ENCODE measurements at regions not wholly inside any gene's neighbourhood (a gene's known extent, or its start where the extent isn't known, plus 50 kb on each side); places are given as distances from the start of the nearest gene placed in this dataset.
A peak's percentile ranks its signal among the peaks of the same experiment; 100 is the strongest.
"Not testable (repeated sequence)": the region's sequence is repeated elsewhere in the genome, so short reads cannot be mapped to it uniquely, and the experiment has no call there.

GRCh38 chr14:78043349-78043748 is 126.8 kb upstream of the NRXN3 start:
- ChIA-PET POLR2A (no interaction called here), CTCF (interaction anchor here (0.7 to 1.3 kb wide), 2 partner anchors 13 to 21 kb away, joined by 3 read pairs; no protein-coding TSS in a partner anchor)
- no peak overlapping the region for H3K27ac ChIP-seq
- H3K9me3 ChIP-seq, result no peaks in the 10 kb centered on the region
- no peak for ATAC-seq
- TF ChIP-seq, protein P1, sequence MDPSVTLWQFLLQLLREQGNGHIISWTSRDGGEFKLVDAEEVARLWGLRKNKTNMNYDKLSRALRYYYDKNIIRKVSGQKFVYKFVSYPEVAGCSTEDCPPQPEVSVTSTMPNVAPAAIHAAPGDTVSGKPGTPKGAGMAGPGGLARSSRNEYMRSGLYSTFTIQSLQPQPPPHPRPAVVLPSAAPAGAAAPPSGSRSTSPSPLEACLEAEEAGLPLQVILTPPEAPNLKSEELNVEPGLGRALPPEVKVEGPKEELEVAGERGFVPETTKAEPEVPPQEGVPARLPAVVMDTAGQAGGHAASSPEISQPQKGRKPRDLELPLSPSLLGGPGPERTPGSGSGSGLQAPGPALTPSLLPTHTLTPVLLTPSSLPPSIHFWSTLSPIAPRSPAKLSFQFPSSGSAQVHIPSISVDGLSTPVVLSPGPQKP (IDR thresholded peaks at IDR 0.05; ENCODE audit: low read depth, low read length), result no peak
- TF ChIP-seq EP300 (IDR thresholded peaks at IDR 0.05) (no peak), JUN (IDR thresholded peaks at IDR 0.05) (no peak), POLR2AphosphoS2 (conservative IDR thresholded peaks at IDR 0.05; ENCODE audit: low read length) (no peak), HOXB13 (CRISPR knock-in tag; IDR thresholded peaks at IDR 0.05; ENCODE audit: low read depth) (no peak), EHF (CRISPR knock-in tag; IDR thresholded peaks at IDR 0.05) (no peak), CBX8 (IDR thresholded peaks at IDR 0.05) (no peak), JUNB (IDR thresholded peaks at IDR 0.05) (no peak), FOSL2 (IDR thresholded peaks at IDR 0.05) (no peak), FOSL2 (CRISPR knock-in tag; IDR thresholded peaks at IDR 0.05) (no peak), RFX5 (IDR thresholded peaks at IDR 0.05) (no peak), POLR2A (IDR thresholded peaks at IDR 0.05; ENCODE audit: low read length) (no peak), ZNF302 (CRISPR knock-in tag; IDR thresholded peaks at IDR 0.05) (no peak)
- TF ChIP-seq, protein P2, sequence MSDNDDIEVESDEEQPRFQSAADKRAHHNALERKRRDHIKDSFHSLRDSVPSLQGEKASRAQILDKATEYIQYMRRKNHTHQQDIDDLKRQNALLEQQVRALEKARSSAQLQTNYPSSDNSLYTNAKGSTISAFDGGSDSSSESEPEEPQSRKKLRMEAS (IDR thresholded peaks at IDR 0.05), result no peak
- 0% methylated on average over 1 of the region's 1 CpG for WGBS (ENCODE audit: missing lambda C conversion rate)
- FAIRE-seq, result no peak
- no peaks in the 10 kb centered on the region for H3K4me1 ChIP-seq
- DNase-seq (ENCODE audit: low read depth in 1 of 2, low spot score in 1 of 2), result no peak
- no peak overlapping the region for H3K4me3 ChIP-seq
- H3K4me2 ChIP-seq, result no peak overlapping the region

- Histone ChIP-seq H3K4me3 (no peak overlapping the region), H3K9me3 (no peaks in the 10 kb centered on the region), H3K4me1 (no peaks in the 10 kb centered on the region), H3K4me2 (no peak overlapping the region), H3K27ac (no peak overlapping the region)
- ChIA-PET POLR2A (no interaction called here), CTCF (interaction anchor here (0.7 to 1.5 kb wide), 2 partner anchors 17 to 105 kb away, joined by 3 to 5 read pairs; no protein-coding TSS in a partner anchor)
- no peak for DNase-seq (ENCODE audit: low read depth in 1 of 2, low spot score in 1 of 2)
- TF ChIP-seq, protein P3, sequence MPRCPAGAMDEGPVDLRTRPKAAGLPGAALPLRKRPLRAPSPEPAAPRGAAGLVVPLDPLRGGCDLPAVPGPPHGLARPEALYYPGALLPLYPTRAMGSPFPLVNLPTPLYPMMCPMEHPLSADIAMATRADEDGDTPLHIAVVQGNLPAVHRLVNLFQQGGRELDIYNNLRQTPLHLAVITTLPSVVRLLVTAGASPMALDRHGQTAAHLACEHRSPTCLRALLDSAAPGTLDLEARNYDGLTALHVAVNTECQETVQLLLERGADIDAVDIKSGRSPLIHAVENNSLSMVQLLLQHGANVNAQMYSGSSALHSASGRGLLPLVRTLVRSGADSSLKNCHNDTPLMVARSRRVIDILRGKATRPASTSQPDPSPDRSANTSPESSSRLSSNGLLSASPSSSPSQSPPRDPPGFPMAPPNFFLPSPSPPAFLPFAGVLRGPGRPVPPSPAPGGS (IDR thresholded peaks at IDR 0.05), result no peak
- no peak for TF ChIP-seq ZFP36 (IDR thresholded peaks at IDR 0.05; ENCODE audit: borderline replicate concordance, partially characterized antibody)
- TF ChIP-seq MYC (IDR thresholded peaks at IDR 0.05; ENCODE audit: borderline replicate concordance, low read length), result no peak
- 0% methylated on average over 1 of the region's 1 CpG for WGBS (ENCODE audit: missing lambda C conversion rate)
- ATAC-seq, result no peak
- no peak for FAIRE-seq
These were observed 122.1 kb upstream of the NRXN3 start for GRCh38 chr14:78048120-78048519.

GRCh38 chr14:78056890-78057289 is 113.3 kb upstream of the NRXN3 start:
- H3K9me3 ChIP-seq; FAIRE-seq; H3K4me3 ChIP-seq; POLR2A ChIA-PET; ATAC-seq; H3K4me1 ChIP-seq; H3K27ac ChIP-seq; H3K4me2 ChIP-seq; DNase-seq (ENCODE audit: low read depth in 1 of 2, low spot score in 1 of 2): not testable (repeated sequence)
- CTCF ChIA-PET, result interaction anchor here (1.1 kb wide), 1 partner anchor 292 kb away, joined by 3 read pairs; no protein-coding TSS in a partner anchor
- peak; percentile 60; the same call in 1 of the 2 replicates for TF ChIP-seq ZC3H11A (IDR thresholded peaks at IDR 0.05)
- WGBS (ENCODE audit: missing lambda C conversion rate), result 36% methylated on average over 2 of the region's 2 CpGs

GRCh38 chr14:78070344-78070743 is 99.8 kb upstream of the NRXN3 start:
- no peak for FAIRE-seq
- Histone ChIP-seq H3K9me3 (no peaks in the 10 kb centered on the region), H3K4me1 (no peaks in the 10 kb centered on the region), H3K27ac (no peak overlapping the region), H3K4me2 (no peak overlapping the region), H3K4me3 (no peak overlapping the region)
- 6% methylated on average over 1 of the region's 1 CpG for WGBS (ENCODE audit: missing lambda C conversion rate)
- no peak for ATAC-seq
- ChIA-PET POLR2A (no interaction called here), CTCF (no interaction called here)
- no peak for TF ChIP-seq HEYL (CRISPR knock-in tag; IDR thresholded peaks at IDR 0.05)
- no peak for TF ChIP-seq BHLHE40 (IDR thresholded peaks at IDR 0.05; ENCODE audit: low read depth, low read length)
- no peak for TF ChIP-seq RARB (CRISPR knock-in tag; IDR thresholded peaks at IDR 0.05)
- TF ChIP-seq TP53 (CRISPR knock-in tag; IDR thresholded peaks at IDR 0.05), result no peak
- TF ChIP-seq MAFK (IDR thresholded peaks at IDR 0.05; ENCODE audit: partially characterized antibody), result no peak
- no peak for TF ChIP-seq RNF2 (IDR thresholded peaks at IDR 0.05; ENCODE audit: borderline replicate concordance, low read depth)
- TF ChIP-seq NPAS2 (CRISPR knock-in tag; IDR thresholded peaks at IDR 0.05; ENCODE audit: borderline replicate concordance), result no peak
- TF ChIP-seq, protein P2 (IDR thresholded peaks at IDR 0.05), result no peak
- TF ChIP-seq POLR2AphosphoS2 (conservative IDR thresholded peaks at IDR 0.05; ENCODE audit: low read length), result no peak
- TF ChIP-seq KDM5A (IDR thresholded peaks at IDR 0.05), result no peak
- TF ChIP-seq HOXB5 (CRISPR knock-in tag; IDR thresholded peaks at IDR 0.05), result no peak
- DNase-seq (ENCODE audit: low read depth in 1 of 2, low spot score in 1 of 2), result no peak

Data from A549 (cell line).